GM18868 (cell line): ENCODE measurements at regions not wholly inside any gene's neighbourhood (a gene's known extent, or its start where the extent isn't known, plus 50 kb on each side); places are given as distances from the start of the nearest gene placed in this dataset.

Experiments used
- ATAC-seq: cut with Tn5 transposase; IDR thresholded peaks from one replicate; pipeline ENCODE4 v1.9.1; 2021; ENCODE audit warnings: mild to moderate bottlenecking, moderate library complexity; ENCODE audit not compliant: unreplicated experiment

DNA sequence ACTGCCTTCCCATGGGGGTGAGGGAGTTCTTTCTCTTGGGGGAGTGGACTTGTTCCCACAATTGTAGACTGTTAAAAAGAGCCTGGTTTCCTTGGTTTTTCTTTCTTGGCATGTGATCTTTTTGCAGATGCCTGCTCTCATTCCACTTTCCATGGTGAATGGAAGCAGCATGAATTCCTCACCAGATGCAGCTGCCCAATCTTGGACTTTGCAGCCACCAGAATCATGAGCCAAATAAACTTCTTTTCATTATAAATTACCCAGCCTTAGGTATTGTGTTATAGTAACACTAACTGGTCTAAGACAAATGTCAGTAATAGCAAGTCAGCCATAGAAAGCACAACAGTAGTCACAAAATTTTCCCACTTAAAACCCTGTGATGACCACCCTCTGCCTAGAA lies 260.5 kb upstream of the THBS1 start:
- no peak for ATAC-seq

DNA sequence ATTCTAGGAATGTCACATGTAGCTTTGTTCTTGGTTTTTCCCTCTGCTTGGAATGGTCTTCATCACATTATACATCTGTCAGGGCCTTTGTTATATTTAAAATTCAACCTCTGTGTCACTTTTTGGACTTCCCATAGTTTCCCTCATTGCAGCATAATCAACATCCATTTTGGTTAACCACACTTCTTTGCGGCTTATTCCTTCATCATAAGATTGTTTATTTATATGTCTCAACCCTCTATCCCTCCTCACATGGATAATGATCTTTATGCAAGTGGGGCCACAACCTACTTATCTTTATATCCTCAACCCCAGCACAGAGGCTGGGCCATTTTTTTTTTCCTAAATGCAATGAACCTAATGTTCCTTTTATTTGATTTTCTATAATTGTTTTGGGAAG lies 260.0 kb upstream of the THBS1 start:
- ATAC-seq: no peak

DNA sequence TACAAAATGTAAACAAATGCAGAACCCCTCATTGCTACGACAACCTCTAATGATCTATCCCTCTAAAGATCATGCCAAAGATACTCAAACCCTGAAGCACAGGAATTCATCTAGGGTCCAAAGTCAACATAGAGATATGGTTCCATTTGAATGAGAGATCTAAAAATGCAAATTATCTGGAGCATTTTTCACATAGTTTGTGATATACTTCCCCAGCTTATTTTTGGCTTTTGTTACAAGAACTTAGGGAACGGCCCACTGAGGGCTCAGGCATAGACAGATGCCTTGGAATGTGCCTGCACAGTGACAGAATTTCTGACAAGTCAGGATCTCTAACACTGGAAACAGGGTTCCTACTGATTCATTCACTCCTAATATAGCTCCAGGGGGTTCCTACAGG lies 258.9 kb upstream of the THBS1 start:
- ATAC-seq: no peak

DNA sequence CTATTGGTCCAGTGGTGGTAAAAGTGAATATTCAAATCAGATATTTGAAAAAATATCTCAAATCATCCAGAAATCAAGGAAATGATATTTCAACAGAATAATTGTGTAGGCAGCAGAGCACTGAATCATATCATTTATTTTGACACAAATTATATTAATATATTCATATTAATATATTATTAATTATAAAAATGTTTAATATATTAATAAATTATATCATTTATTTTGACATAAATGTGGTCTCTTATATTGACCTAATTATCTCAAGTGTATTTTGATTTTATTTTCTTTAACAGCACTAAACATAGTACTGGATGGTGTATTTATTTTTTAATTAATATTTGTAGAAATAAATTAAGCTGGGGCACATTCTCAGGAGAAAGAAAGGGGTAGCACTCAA lies 257.7 kb upstream of the THBS1 start:
- ATAC-seq: no peak

DNA sequence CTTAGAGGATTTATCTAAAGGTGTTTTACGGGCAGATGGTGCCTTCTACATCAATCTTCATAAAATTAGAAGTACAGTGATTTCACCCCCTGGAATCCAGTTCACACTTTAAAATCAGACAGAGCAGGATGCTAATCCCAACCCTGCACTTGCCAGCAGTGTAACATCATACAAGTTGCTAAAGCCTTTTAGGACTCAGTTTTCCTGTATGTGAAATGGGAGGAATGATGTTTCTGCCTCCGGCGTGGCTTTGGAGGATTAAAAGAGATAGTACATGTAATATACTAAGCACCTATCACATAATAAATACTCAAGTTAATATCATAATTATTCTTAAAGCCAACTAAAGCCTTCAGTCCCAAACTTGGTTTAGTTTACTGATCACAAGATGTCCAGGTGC lies 257.2 kb upstream of the THBS1 start:
- no peak for ATAC-seq

DNA sequence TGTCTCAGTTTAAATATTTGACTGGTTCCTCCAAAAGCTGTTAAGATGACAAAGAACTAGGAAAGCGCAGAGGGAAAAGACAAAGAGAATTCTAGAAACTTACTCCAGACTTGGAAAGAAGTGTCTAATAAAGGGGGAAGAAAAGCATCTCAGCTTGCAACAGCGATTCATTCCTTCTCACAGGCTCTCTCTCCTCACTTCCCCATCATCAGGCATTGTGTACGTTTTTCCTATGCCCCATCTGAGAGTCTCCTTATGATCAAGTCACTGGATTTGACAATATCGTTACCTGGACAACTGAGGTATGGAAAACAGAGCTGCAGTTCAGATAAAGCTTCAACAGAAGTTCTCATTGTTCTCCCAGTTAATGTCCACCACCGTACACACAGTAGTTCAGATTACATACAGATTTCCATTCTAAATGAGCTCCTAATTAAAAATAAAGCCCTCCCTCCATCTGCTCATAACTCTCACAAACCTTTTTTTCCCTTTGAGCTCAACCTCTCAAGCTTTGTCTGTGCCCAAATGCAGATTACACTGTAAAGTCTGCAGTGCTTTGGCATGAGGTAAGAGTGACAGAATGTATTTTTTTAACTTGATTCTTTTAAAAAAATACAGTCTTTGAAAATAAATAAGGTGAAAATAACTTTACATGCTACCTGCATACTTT lies 254.4 kb upstream of the THBS1 start:
- ATAC-seq: no peak

DNA sequence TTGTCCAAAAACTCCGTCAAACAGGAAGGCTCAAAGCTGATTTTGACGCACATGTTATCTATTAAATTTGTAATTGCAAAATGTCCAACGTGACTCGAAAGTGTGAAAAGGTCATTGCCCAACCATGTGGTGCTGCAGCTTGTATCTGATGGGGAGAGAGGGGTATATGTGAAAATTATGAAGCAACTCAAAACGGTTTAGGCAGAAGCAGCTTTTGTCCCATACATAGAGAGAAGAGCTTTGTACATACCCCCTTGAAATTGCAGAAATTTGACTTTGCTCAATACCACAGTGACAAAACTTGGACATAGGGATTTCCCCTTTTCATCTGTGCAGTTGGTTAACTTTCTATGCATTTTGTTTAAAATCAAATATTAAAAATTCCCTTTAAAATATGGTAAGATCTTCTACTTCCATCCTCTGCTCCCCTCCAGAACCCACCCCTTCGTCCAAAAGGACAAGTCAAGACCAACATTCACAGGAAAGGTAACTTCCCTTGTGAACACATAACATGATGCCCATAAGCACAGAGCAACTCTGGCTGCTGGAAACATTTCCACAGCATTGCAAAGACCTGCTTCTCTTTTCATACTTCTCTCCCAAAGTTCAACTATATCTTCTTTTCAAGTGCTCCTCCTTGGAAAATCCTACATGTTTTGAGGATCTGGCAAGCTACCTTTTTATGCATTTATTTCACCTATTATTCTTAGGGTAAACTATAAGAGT lies 253.7 kb upstream of the THBS1 start:
- ATAC-seq: no peak

DNA sequence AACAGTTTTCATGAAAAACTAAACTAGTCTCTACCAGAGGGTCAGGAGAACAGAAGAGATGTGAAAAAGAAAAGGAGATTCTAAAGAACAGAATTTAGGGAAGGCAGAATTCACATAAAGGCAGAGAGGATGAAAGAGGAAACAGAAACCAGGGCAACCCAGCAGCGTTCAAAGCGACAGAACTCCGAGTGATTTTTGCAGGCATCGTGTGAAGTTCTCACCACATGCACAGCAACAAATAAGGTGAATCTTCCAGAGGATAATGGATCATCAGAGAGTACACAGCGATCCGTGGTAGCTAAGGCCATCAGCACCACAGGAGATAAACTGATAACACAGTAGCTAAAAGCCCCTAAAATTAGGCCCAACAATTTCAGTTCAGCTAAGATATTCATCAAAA lies 250.8 kb upstream of the THBS1 start:
- ATAC-seq: no peak

DNA sequence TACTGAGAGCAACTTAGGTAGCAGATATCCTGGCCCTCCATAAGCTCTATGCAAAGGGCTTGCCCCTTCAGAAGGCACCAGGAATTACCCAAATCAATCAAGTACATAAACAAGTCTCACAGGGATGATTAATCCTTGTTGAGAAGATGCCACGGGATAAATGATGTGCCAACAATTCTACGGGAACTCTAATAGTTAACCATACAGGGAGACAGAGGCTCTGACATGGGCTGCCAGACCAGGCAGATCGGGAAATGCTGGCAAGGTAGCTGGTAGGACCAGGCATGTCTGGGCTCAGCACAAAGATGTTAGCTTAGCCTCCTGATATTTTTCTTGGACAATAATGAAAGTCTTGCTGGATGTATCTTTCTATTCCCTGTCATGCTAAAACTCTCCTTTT lies 249.3 kb upstream of the THBS1 start:
- ATAC-seq: no peak

DNA sequence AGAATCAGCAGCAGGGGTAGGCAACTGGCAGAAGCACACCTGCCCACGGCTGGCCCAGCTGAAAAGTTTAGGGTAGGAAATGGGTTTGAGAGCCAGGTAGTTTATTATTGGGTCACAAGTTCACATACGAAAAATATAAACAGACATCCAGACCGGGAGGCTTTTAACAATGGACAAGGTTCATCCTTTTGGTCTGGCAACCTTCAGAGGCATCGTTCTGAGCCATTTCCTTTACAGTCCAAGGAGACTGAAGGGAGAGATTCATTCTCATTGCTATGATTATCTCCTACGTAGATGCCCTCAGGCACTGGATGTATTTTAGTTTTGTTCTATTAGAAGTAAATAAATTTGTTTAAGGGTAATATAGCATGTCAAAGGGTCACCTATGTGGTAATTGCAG lies 248.0 kb upstream of the THBS1 start:
- ATAC-seq: no peak

DNA sequence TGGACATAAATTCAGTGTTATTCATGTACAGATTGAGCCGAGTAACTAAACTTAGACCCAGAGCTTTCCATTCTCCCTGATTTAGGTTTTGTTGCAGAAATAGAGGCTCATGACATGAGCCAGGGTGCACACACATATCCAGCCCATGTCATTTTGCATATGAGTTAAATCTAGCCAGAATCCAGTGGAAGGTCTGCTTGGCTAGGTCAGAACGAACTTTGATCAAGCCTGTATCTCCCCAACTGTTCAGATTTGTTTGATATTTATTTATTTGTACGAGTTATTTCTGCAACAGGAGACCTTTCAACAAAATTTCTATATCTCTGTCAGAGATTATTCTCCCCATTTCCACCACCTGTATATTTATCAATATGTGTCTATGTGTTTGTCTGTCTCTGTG lies 247.5 kb upstream of the THBS1 start:
- no peak for ATAC-seq

DNA sequence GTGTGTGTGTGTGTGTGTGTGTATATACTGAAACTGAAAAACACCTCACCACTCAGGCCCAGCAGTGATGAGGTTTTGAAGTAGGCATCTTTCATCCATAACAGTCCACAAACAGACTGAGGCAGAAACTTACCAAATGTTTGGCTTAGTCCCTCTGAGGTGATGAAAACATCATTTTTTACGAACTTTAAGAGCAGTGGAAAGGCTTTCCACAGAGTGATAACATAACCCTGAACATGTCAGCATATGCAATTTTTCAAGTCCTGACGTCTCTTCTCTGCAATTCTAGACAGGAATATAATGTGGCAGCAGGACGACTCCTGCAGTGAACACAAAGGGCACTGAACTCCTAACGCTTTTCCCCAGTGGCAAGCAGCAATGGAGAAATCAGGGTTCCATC lies 247.0 kb upstream of the THBS1 start:
- no peak for ATAC-seq

DNA sequence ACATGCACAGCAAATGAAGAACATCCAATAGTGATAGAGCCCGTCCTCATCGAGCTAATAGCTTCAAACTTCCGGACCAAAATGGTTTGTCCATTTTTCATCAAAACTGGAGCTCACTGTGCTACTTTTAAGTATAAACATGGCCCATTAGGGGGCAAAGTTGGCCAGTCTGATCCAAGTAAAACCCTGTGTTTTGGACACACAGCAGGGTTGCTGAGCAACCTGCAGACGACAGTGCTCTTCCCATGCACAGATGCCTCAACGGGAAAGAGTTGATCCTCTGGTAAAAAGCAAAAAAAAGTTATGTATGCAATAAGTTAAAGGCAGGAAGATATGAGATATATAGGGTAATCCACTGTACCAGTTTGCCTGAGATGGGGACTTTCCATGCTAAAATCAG lies 244.0 kb upstream of the THBS1 start:
- no peak for ATAC-seq

DNA sequence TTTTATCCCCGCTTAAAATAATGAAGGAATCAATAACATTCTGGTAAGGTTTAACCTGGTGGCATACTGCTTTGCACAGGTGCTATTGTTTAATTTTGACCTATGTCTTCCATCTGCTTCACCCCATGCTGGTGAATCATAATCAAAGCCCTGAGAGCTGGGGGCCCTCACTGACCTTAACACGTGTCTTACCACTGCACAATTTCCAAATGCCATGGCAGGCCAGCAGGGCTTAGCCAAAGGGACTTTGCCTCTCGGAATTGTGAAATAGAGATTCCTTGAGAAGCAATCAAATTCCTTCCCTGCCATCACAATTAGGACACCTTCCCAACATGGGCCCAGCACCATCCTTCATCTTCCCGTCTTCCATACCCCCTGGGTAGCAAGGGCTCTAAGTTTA lies 242.6 kb upstream of the THBS1 start:
- no peak for ATAC-seq

DNA sequence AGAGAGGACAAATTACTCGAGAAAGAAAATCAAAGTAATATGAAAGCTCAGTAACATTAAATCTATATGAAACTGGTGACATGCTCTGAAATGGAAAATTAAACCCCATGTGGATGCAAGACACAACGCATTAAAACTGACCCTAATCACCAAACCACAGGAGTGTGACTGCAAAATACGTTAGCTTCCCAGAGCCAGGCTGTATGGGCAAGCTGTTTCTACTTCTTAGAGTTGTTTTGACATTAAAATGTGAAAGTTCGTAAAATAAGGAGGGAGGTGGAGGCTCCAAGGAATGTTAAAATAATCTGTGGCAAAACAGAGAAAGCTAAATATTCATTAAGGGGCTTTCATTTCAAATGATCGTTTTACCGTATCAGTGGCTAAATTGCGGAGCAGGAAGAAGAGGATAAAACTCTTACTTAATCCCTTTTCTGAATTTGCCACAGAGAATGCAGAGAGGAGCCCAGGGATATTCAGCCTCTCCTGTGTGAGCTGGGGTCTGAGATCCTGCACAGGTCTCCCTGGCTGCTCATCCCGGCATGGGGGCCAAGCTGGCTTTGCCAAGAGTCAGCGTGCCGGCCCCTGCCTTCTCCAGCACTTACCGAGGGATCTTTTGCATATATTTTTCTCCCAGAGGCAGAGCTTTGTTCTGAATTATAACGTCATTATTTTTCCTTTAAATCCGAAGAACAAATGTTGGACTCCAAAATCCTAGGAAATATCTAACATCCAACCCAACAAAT lies 239.8 kb upstream of the THBS1 start:
- ATAC-seq: no peak

DNA sequence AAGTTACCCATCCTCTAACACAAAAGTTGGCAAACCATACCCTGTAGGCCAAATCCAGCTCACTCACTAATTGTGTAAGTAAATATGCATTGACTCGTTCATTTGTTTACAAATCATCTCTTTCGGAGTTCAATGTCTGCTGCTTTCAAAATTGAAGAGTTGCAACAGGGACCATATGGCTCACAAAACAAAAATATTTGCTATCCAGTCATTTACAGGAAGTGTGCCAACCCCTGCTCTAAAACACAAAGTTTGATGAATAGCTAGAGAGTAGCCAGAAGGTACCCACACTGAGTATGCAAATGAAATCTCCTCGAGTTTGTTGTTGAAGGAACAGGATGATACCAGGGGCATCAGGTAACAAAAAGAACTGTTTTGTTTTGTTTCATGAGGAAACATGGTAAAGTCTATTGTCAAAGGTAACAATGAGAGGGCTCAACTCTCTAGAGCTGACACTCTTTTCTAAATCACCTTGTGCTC lies 236.2 kb upstream of the THBS1 start:
- no peak for ATAC-seq

DNA sequence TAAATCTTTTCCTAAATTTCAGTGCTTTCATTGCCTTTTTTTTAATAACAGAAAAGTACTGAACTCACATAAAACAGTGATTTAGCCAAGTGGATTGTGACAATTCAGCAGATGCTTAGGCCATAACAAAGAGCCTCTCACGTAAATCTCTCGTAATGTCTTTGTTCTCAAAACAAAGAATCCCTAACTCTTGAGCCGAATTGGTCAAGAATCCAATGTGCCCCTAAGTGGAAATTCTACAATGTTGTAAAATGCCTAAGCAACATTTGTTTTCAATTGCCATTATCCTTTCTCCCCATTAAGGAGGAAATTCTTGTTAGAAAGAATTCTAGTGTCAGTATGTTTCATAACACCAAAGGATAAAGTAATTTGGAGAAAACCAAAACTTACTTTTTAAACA lies 235.7 kb upstream of the THBS1 start:
- ATAC-seq: no peak

DNA sequence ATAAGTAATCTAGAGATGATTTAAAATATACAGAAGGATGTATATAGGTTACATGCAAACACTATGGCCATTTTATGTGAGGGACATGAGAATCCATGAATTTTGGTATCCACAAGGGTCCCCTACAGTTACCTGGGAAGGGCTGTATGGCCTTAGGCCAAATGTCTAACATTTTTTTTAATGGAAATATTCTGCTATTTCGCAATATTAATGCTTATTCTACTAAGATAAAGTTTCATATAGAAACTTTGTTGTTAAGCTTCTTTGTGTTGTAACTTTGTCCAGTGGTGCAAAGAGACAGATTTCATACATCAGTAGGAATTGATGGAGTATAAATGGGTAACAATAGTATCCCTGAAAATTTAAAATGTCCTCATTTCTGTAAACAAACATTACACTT lies 233.4 kb upstream of the THBS1 start:
- ATAC-seq: no peak

DNA sequence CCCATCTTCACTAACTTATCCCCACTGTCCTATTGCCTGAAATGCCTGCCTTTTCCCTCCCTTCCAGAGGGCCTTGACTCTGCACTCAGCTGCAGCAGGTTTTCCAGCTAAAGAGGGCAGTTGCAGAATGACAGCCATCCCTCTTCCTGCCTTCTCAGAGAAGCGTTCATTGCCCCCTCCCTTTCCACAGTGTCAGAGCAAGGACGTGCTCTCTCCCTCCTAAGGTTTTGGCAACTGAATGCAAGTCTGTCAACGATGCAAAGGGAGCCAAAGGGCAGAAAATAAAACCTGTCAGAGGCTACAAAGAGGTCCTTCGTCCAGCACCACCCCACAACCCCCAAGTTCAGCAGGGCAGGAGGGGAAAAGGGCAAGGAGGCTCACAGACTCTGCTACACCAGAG lies 230.1 kb upstream of the THBS1 start:
- no peak for ATAC-seq

DNA sequence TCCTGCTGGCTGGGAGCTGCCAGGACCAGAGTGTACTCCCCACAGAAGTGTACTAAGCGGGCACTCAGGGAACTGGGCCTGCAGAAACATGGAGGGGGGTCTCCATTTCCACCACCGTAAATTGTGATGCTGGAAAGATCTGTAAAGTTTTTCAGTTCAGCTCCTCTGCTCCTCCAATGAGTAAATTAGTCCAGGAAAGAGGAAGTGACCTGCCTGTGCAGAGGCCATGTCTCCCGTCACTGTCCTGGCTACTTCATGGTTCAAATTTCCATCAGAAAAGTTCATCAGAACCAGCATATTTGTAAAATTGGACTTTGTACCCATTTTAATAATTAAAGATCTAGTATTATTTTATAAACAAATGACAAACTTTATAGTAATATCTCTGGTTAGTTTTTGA lies 226.7 kb upstream of the THBS1 start:
- no peak for ATAC-seq

DNA sequence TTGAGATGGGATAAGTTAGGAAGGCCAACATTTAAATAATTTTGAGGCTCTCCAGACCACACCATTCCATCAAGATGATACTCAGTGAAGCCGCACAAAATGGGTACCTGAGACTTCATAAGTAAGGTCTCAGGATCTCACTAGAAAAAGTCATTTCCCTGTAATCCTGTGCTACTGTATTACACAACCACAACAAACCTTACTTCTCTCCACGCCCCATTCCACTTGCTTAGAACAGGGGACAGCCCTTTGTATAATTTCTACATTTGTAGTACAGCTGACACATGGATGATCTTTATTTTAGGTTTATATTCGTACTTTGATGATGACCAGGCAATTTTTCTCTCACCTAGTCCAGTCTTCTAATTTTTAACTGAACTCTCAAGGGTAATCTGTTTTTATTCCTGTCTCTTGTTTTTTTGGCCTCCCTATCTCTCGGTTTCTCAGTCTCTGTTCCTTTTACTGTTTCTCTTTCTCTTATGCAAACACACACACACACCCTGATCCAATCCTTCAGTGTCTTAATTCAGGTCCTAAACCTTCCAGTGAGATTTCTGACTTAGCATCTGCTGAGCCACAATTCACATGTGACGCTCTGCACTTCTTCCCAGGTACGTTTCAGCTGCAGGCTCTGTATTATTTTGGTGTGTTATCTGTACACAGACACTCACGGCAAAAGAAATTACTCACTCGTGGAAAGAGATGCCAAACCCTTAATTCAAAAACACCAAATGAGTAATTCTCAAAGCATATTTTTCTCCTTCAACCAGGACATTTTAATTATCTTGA lies 223.2 kb upstream of the THBS1 start:
- ATAC-seq: no peak
